Vagina (tissue), 2 donors: ENCODE measurements at regions not wholly inside any gene's neighbourhood (a gene's known extent, or its start where the extent isn't known, plus 50 kb on each side); places are given as distances from the start of the nearest gene placed in this dataset.

Experiments used
- DNase-seq, 2 donors: peaks; one replicate each; pipeline ENCODE4 v3.0.0-alpha.2; 2017; ENCODE audit errors: extremely low spot score in 2 of 2
- H3K27ac ChIP-seq: fragments of 200-600 bp; sonication (generic); one replicate; pipeline ENCODE4 v1.5.1; 2019
- H3K27me3 ChIP-seq: fragments of 200-600 bp; sonication (generic); one replicate; pipeline ENCODE4 v1.5.1; 2019
- H3K36me3 ChIP-seq, 2 donors: fragments of 200-600 bp; sonication (generic); one replicate each; pipeline ENCODE4 v1.5.1; 2017 to 2019
- H3K4me1 ChIP-seq: fragments of 200-600 bp; sonication (generic); one replicate; pipeline ENCODE4 v1.5.1; 2019
- H3K4me3 ChIP-seq, 2 donors: fragments of 200-600 bp; sonication (generic); 1 replicate in 1 of 2; 2 replicates in 1 of 2; pipeline ENCODE4 v1.5.1; 2016 to 2019
- H3K9me3 ChIP-seq: fragments of 200-600 bp; sonication (generic); one replicate; pipeline ENCODE4 v1.5.1; 2019
- CTCF ChIP-seq, 3 experiments: fragments of 450-650 bp in 2 of 3; fragments of 200-600 bp in 1 of 3; sonication (generic) in 1 of 3; IDR thresholded peaks; one replicate each; pipeline ENCODE4 v1.5.1; 2017 to 2019; ENCODE audit warnings: antibody characterized with exemption in 3 of 3, mild to moderate bottlenecking in 2 of 3, moderate library complexity in 2 of 3
- POLR2A ChIP-seq, 2 donors: fragments of 450-650 bp; IDR thresholded peaks; one replicate each; pipeline ENCODE4 v1.6.1; 2017; ENCODE audit warnings: antibody characterized with exemption in 2 of 2, mild to moderate bottlenecking in 2 of 2, moderate library complexity in 2 of 2
- POLR2AphosphoS5 ChIP-seq, 2 donors: sonication (generic); formaldehyde crosslinking; IDR thresholded peaks; one replicate each; pipeline ENCODE4 v1.9.0; 2017; ENCODE audit warnings: antibody characterized with exemption in 2 of 2, mild to moderate bottlenecking in 2 of 2, low read depth in 1 of 2; ENCODE audit not compliant: insufficient read depth in 1 of 2
- intact Hi-C: fragments of 100-400 bp; cut with DNase I; formaldehyde crosslinking; loops from one replicate; pipeline ENCODE4 v1.15.1; 2023

GRCh38 chr9:78541868-78542443 lies 245.0 kb downstream of the PSAT1 start:
- Histone ChIP-seq H3K4me1 (no peaks in the 10 kb centered on the region), H3K27me3 (no peaks in the 10 kb centered on the region), H3K4me3 (no peak overlapping the region), H3K27ac (no peak overlapping the region), H3K9me3 (no peaks in the 10 kb centered on the region), H3K36me3 (no peaks in the 10 kb centered on the region)
- no peak for TF ChIP-seq CTCF (IDR thresholded peaks at IDR 0.05)
- no peak for TF ChIP-seq POLR2AphosphoS5 (IDR thresholded peaks at IDR 0.05; ENCODE audit: insufficient read depth in 1 of 2, low read depth in 1 of 2)
- TF ChIP-seq POLR2A (IDR thresholded peaks at IDR 0.05) = no peak
- no peak for DNase-seq
- intact Hi-C loops = no loop called here

- Histone ChIP-seq H3K27me3 (no peaks in the 10 kb centered on the region), H3K4me1 (no peaks in the 10 kb centered on the region), H3K27ac (no peak overlapping the region), H3K36me3 (no peaks in the 10 kb centered on the region), H3K4me3 (no peak overlapping the region), H3K9me3 (no peaks in the 10 kb centered on the region)
- TF ChIP-seq CTCF (IDR thresholded peaks at IDR 0.05) (no peak), POLR2AphosphoS5 (IDR thresholded peaks at IDR 0.05; ENCODE audit: insufficient read depth in 1 of 2, low read depth in 1 of 2) (no peak), POLR2A (IDR thresholded peaks at IDR 0.05) (no peak)
- intact Hi-C loops = no loop called here
- DNase-seq = no peak
Observed at GRCh38 chr9:78542491-78543181, 245.7 kb downstream of the PSAT1 start.

- Histone ChIP-seq H3K36me3 (no peaks in the 10 kb centered on the region), H3K4me3 (no peak overlapping the region), H3K27ac (no peak overlapping the region), H3K4me1 (no peaks in the 10 kb centered on the region), H3K27me3 (no peaks in the 10 kb centered on the region), H3K9me3 (no peaks in the 10 kb centered on the region)
- no peak for DNase-seq
- TF ChIP-seq POLR2AphosphoS5 (IDR thresholded peaks at IDR 0.05; ENCODE audit: insufficient read depth in 1 of 2, low read depth in 1 of 2) (no peak), CTCF (IDR thresholded peaks at IDR 0.05) (no peak), POLR2A (IDR thresholded peaks at IDR 0.05) (no peak)
- intact Hi-C loops = no loop called here
Observed at GRCh38 chr9:78543353-78543752, 246.4 kb downstream of the PSAT1 start.

GRCh38 chr9:78544230-78544629 lies 247.3 kb downstream of the PSAT1 start:
- intact Hi-C loops = no loop called here
- no peak overlapping the region for H3K4me3 ChIP-seq
- H3K9me3 ChIP-seq = no peaks in the 10 kb centered on the region
- H3K27me3 ChIP-seq = no peaks in the 10 kb centered on the region
- DNase-seq = no peak
- H3K27ac ChIP-seq = no peak overlapping the region
- no peaks in the 10 kb centered on the region for H3K36me3 ChIP-seq
- no peaks in the 10 kb centered on the region for H3K4me1 ChIP-seq
- TF ChIP-seq POLR2A (IDR thresholded peaks at IDR 0.05) = no peak
- no peak for TF ChIP-seq POLR2AphosphoS5 (IDR thresholded peaks at IDR 0.05; ENCODE audit: insufficient read depth in 1 of 2, low read depth in 1 of 2)
- TF ChIP-seq CTCF (IDR thresholded peaks at IDR 0.05) = no peak

- DNase-seq = no peak
- no peaks in the 10 kb centered on the region for H3K4me1 ChIP-seq
- intact Hi-C loops = no loop called here
- H3K9me3 ChIP-seq = no peaks in the 10 kb centered on the region
- H3K4me3 ChIP-seq = no peak overlapping the region
- no peaks in the 10 kb centered on the region for H3K27me3 ChIP-seq
- no peak overlapping the region for H3K27ac ChIP-seq
- no peaks in the 10 kb centered on the region for H3K36me3 ChIP-seq
- TF ChIP-seq CTCF (IDR thresholded peaks at IDR 0.05) = no peak
- no peak for TF ChIP-seq POLR2A (IDR thresholded peaks at IDR 0.05)
- TF ChIP-seq POLR2AphosphoS5 (IDR thresholded peaks at IDR 0.05; ENCODE audit: insufficient read depth in 1 of 2, low read depth in 1 of 2) = no peak
Observed at GRCh38 chr9:78547831-78548230, 250.9 kb downstream of the PSAT1 start.
